ENCODE measurements at regions not wholly inside any gene's neighbourhood (a gene's known extent, or its start where the extent isn't known, plus 50 kb on each side); places are given as distances from the start of the nearest gene placed in this dataset.

DNA sequence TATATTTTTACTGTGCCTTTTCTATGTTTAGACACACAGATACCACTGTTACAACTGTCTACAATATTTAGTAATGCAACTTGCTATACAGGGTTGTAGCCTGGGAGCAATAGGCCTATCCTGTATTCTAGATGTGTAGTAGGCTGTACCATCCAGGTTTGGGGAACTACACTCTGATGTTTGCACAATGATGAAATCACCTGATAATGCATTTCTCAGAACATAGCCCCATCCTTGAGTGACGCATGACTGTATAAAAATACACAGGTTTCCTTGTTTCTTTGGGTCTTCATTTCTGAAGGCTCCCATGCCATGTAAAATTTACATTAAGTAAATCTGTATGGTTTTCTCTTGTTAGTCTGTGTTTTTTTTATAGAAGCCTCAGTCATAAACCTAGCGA lies 270.9 kb upstream of the SKOR2 start:
- TF ChIP-seq, protein P1, sequence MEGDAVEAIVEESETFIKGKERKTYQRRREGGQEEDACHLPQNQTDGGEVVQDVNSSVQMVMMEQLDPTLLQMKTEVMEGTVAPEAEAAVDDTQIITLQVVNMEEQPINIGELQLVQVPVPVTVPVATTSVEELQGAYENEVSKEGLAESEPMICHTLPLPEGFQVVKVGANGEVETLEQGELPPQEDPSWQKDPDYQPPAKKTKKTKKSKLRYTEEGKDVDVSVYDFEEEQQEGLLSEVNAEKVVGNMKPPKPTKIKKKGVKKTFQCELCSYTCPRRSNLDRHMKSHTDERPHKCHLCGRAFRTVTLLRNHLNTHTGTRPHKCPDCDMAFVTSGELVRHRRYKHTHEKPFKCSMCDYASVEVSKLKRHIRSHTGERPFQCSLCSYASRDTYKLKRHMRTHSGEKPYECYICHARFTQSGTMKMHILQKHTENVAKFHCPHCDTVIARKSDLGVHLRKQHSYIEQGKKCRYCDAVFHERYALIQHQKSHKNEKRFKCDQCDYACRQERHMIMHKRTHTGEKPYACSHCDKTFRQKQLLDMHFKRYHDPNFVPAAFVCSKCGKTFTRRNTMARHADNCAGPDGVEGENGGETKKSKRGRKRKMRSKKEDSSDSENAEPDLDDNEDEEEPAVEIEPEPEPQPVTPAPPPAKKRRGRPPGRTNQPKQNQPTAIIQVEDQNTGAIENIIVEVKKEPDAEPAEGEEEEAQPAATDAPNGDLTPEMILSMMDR (IDR thresholded peaks at IDR 0.05), result no peak
- TF ChIP-seq POLR2AphosphoS5 (IDR thresholded peaks at IDR 0.05; ENCODE audit: insufficient read depth in 1 of 2, low read depth in 1 of 2) (no peak), POLR2A (IDR thresholded peaks at IDR 0.05) (no peak)

All from vagina (tissue), 2 donors.